ENCODE measurements at regions not wholly inside any gene's neighbourhood (a gene's known extent, or its start where the extent isn't known, plus 50 kb on each side); places are given as distances from the start of the nearest gene placed in this dataset.
"Not testable (repeated sequence)": the region's sequence is repeated elsewhere in the genome, so short reads cannot be mapped to it uniquely, and the experiment has no call there.

- WGBS, 2 donors (ENCODE audit: low coverage in 1 of 2) = no CpG with 5 or more reads among the region's 1 CpG
- H3K4me3 ChIP-seq; H3K9me3 ChIP-seq; H3K4me1 ChIP-seq; H3K36me3 ChIP-seq; H3K27ac ChIP-seq; DNase-seq; intact Hi-C loops (cut with DNase I; ENCODE audit: low total_unique reads); H3K27me3 ChIP-seq; in situ Hi-C loops (cut with MboI; ENCODE audit: low pct_ligation_motif_present in 1 of 4, low pct_unique_long_range_greater_than_20kb in 1 of 4, low sequenced_read_pairs in 3 of 4): not testable (repeated sequence)
Measured at GRCh38 chr1:149355748-149356147, 119.1 kb upstream of the NBPF19 start.

GRCh38 chr1:149356152-149356551 lies 118.7 kb upstream of the NBPF19 start:
- H3K36me3 ChIP-seq; H3K4me3 ChIP-seq; in situ Hi-C loops (cut with MboI; ENCODE audit: low pct_ligation_motif_present in 1 of 4, low pct_unique_long_range_greater_than_20kb in 1 of 4, low sequenced_read_pairs in 3 of 4); DNase-seq; H3K27ac ChIP-seq; H3K9me3 ChIP-seq; H3K4me1 ChIP-seq; intact Hi-C loops (cut with DNase I; ENCODE audit: low total_unique reads); H3K27me3 ChIP-seq: not testable (repeated sequence)
- no CpG with 5 or more reads among the region's 4 CpGs for WGBS, 2 donors (ENCODE audit: low coverage in 1 of 2)

GRCh38 chr1:149360351-149360750 lies 114.5 kb upstream of the NBPF19 start:
- no CpG with 5 or more reads among the region's 3 CpGs for WGBS, 2 donors (ENCODE audit: low coverage in 1 of 2)
- intact Hi-C loops (cut with DNase I; ENCODE audit: low total_unique reads) = not testable (repeated sequence)

GRCh38 chr1:149361310-149361709 lies 113.5 kb upstream of the NBPF19 start:
- WGBS, 2 donors (ENCODE audit: low coverage in 1 of 2) = no CpG with 5 or more reads among the region's 2 CpGs
- intact Hi-C loops (cut with DNase I; ENCODE audit: low total_unique reads); H3K4me3 ChIP-seq; in situ Hi-C loops (cut with MboI; ENCODE audit: low pct_ligation_motif_present in 1 of 4, low pct_unique_long_range_greater_than_20kb in 1 of 4, low sequenced_read_pairs in 3 of 4); H3K4me1 ChIP-seq; H3K36me3 ChIP-seq; H3K9me3 ChIP-seq; DNase-seq; H3K27ac ChIP-seq; H3K27me3 ChIP-seq: not testable (repeated sequence)

More at GRCh38 chr1:149360351-149360750, 114.5 kb upstream of the NBPF19 start:
- H3K36me3 ChIP-seq; DNase-seq; H3K9me3 ChIP-seq; in situ Hi-C loops (cut with MboI; ENCODE audit: low pct_ligation_motif_present in 1 of 4, low pct_unique_long_range_greater_than_20kb in 1 of 4, low sequenced_read_pairs in 3 of 4); H3K27me3 ChIP-seq; H3K4me3 ChIP-seq; H3K27ac ChIP-seq; H3K4me1 ChIP-seq: not testable (repeated sequence)

GRCh38 chr1:149364188-149364981 lies 110.5 kb upstream of the NBPF19 start:
- in situ Hi-C loops (cut with MboI; ENCODE audit: low pct_ligation_motif_present in 1 of 4, low pct_unique_long_range_greater_than_20kb in 1 of 4, low sequenced_read_pairs in 3 of 4); H3K4me1 ChIP-seq; H3K27ac ChIP-seq; H3K27me3 ChIP-seq; H3K36me3 ChIP-seq; H3K4me3 ChIP-seq; intact Hi-C loops (cut with DNase I; ENCODE audit: low total_unique reads); DNase-seq; H3K9me3 ChIP-seq: not testable (repeated sequence)
- no CpG with 5 or more reads among the region's 1 CpG for WGBS, 2 donors (ENCODE audit: low coverage in 1 of 2)

GRCh38 chr1:149366402-149366801 lies 108.4 kb upstream of the NBPF19 start:
- 90 to 93% methylated on average over 1 of the region's 1 CpG for WGBS, 2 donors (ENCODE audit: low coverage in 1 of 2)
- intact Hi-C loops (cut with DNase I; ENCODE audit: low total_unique reads); H3K4me1 ChIP-seq; H3K9me3 ChIP-seq; H3K27ac ChIP-seq; H3K36me3 ChIP-seq; DNase-seq; H3K27me3 ChIP-seq; in situ Hi-C loops (cut with MboI; ENCODE audit: low pct_ligation_motif_present in 1 of 4, low pct_unique_long_range_greater_than_20kb in 1 of 4, low sequenced_read_pairs in 3 of 4); H3K4me3 ChIP-seq: not testable (repeated sequence)

GRCh38 chr1:149367472-149368044 lies 107.3 kb upstream of the NBPF19 start:
- WGBS, 2 donors (ENCODE audit: low coverage in 1 of 2) = 0 to 28% methylated on average over 1 to 2 of the region's 3 CpGs
- intact Hi-C loops (cut with DNase I; ENCODE audit: low total_unique reads); in situ Hi-C loops (cut with MboI; ENCODE audit: low pct_ligation_motif_present in 1 of 4, low pct_unique_long_range_greater_than_20kb in 1 of 4, low sequenced_read_pairs in 3 of 4): not testable (repeated sequence)

GRCh38 chr1:149368337-149368736 lies 106.5 kb upstream of the NBPF19 start:
- H3K27me3 ChIP-seq; H3K27ac ChIP-seq; H3K4me3 ChIP-seq; H3K36me3 ChIP-seq; H3K4me1 ChIP-seq; DNase-seq; in situ Hi-C loops (cut with MboI; ENCODE audit: low pct_ligation_motif_present in 1 of 4, low pct_unique_long_range_greater_than_20kb in 1 of 4, low sequenced_read_pairs in 3 of 4); H3K9me3 ChIP-seq; intact Hi-C loops (cut with DNase I; ENCODE audit: low total_unique reads): not testable (repeated sequence)
- 71% methylated on average over 1 of the region's 1 CpG; no CpG with 5 or more reads in 1 of the 2 donors for WGBS, 2 donors (ENCODE audit: low coverage in 1 of 2)

More at GRCh38 chr1:149367472-149368044, 107.3 kb upstream of the NBPF19 start:
- not testable (repeated sequence) for H3K27ac ChIP-seq, H3K4me1 ChIP-seq, H3K36me3 ChIP-seq, H3K4me3 ChIP-seq, H3K27me3 ChIP-seq, DNase-seq, H3K9me3 ChIP-seq

GRCh38 chr1:149369081-149369480 lies 105.8 kb upstream of the NBPF19 start:
- intact Hi-C loops (cut with DNase I; ENCODE audit: low total_unique reads); H3K4me1 ChIP-seq; in situ Hi-C loops (cut with MboI; ENCODE audit: low pct_ligation_motif_present in 1 of 4, low pct_unique_long_range_greater_than_20kb in 1 of 4, low sequenced_read_pairs in 3 of 4); H3K27ac ChIP-seq; H3K9me3 ChIP-seq; H3K36me3 ChIP-seq; DNase-seq; H3K4me3 ChIP-seq; H3K27me3 ChIP-seq: not testable (repeated sequence)
- WGBS, 2 donors (ENCODE audit: low coverage in 1 of 2) = no CpG with 5 or more reads among the region's 1 CpG

DNA sequence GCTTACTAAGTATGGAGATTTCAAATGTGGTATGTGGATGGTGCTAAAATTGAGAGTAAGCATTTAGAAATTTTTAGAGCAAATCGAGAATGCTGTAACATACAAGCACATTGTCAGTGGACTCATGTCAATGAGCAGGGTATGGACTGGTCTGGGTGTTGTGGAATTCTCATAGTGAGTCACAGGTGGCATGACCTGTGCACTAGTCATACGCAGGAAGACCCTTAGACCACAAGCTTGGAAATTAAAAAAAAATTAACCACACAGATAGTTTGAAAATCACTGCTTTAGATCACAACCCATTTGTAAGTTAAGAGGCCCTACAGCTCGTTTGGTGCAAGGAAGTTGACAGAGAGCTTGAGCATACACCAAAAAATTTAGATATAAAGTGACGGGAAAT lies 102.9 kb upstream of the NBPF19 start:
- H3K27ac ChIP-seq; H3K9me3 ChIP-seq; H3K27me3 ChIP-seq; H3K4me3 ChIP-seq; H3K36me3 ChIP-seq; intact Hi-C loops (cut with DNase I; ENCODE audit: low total_unique reads); in situ Hi-C loops (cut with MboI; ENCODE audit: low pct_ligation_motif_present in 1 of 4, low pct_unique_long_range_greater_than_20kb in 1 of 4, low sequenced_read_pairs in 3 of 4); DNase-seq; H3K4me1 ChIP-seq: not testable (repeated sequence)
- WGBS, 2 donors (ENCODE audit: low coverage in 1 of 2) = 67% methylated on average over 1 of the region's 4 CpGs; no CpG with 5 or more reads in 1 of the 2 donors

DNA sequence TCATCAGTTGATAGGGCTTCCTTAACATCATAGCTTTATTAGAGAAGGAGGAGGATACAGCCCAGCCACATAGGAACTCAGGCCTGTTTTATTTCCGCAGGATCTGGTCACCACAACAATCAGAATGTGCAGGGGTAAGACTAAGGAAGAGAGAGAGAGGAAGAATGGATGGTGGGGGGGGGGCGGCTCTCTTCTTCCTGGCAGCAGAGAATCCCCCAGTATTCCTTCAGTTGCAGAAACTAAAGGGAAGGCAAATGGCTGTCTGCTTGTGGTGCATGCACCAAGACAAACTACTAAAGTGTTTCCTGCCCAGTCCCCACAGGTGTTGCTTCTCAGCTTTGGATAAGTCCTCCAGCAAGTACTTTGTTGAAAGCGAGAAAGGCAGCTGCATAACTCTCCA lies 96.4 kb upstream of the NBPF19 start:
- DNase-seq; H3K9me3 ChIP-seq; H3K27me3 ChIP-seq; intact Hi-C loops (cut with DNase I; ENCODE audit: low total_unique reads); in situ Hi-C loops (cut with MboI; ENCODE audit: low pct_ligation_motif_present in 1 of 4, low pct_unique_long_range_greater_than_20kb in 1 of 4, low sequenced_read_pairs in 3 of 4); H3K4me3 ChIP-seq; H3K36me3 ChIP-seq; H3K27ac ChIP-seq; H3K4me1 ChIP-seq: not testable (repeated sequence)
- 82% methylated on average over 1 of the region's 3 CpGs; no CpG with 5 or more reads in 1 of the 2 donors for WGBS, 2 donors (ENCODE audit: low coverage in 1 of 2)
